K562 (cell line): ENCODE measurements at regions not wholly inside any gene's neighbourhood (a gene's known extent, or its start where the extent isn't known, plus 50 kb on each side); places are given as distances from the start of the nearest gene placed in this dataset.

ENCODE experiments used
- ARID1B ChIP-seq: fragments of 450-650 bp; IDR thresholded peaks from 2 replicates; pipeline ENCODE4 v1.6.1; 2016; ENCODE audit warnings: antibody characterized with exemption, mild to moderate bottlenecking, inconsistent platforms
- FOSL1 ChIP-seq: fragments of 200-800 bp; sonication (Bioruptor generic); conservative IDR thresholded peaks from 2 replicates; pipeline ENCODE4 v1.6.1; 2016; ENCODE audit warnings: missing genetic modification characterization, missing compliant biosample characterization
- GTF2F1 ChIP-seq: IDR thresholded peaks from 2 replicates; pipeline ENCODE4 v1.6.1; 2011; ENCODE audit warnings: low read depth, low read length, improper control_type of control experiment
- MAFF ChIP-seq: IDR thresholded peaks from 2 replicates; pipeline ENCODE4 v1.6.1; 2012; ENCODE audit warnings: low read length, improper control_type of control experiment
- NCOR1 ChIP-seq: fragments of 450-650 bp; IDR thresholded peaks from 2 replicates; pipeline ENCODE4 v1.6.1; 2016; ENCODE audit warnings: mild to moderate bottlenecking, moderate library complexity
- OTX1 ChIP-seq: fragments of 450-650 bp; formaldehyde crosslinking; IDR thresholded peaks from 2 replicates; pipeline ENCODE4 v1.4.0; 2022; ENCODE audit warnings: mild to moderate bottlenecking
- PBX2 ChIP-seq, 2 experiments: IDR thresholded peaks in 1 of 2; conservative IDR thresholded peaks in 1 of 2; 2 replicates each; pipeline ENCODE4 v1.6.1; 2016; ENCODE audit warnings: low read depth in 2 of 2, mild to moderate bottlenecking in 1 of 2, missing compliant biosample characterization in 1 of 2, missing genetic modification characterization in 1 of 2, moderate library complexity in 1 of 2
- PURB ChIP-seq: sonication (generic); formaldehyde crosslinking; IDR thresholded peaks from 2 replicates; pipeline ENCODE4 v1.9.0; 2021; ENCODE audit warnings: low read depth, mild to moderate bottlenecking, missing genetic modification reagents
- RB1 ChIP-seq: fragments of 450-650 bp; IDR thresholded peaks from 2 replicates; pipeline ENCODE4 v1.6.1; 2017; ENCODE audit warnings: low read depth, mild to moderate bottlenecking
- SMAD2 ChIP-seq: fragments of 150-350 bp; IDR thresholded peaks from 2 replicates; pipeline ENCODE4 v1.6.1; 2014; ENCODE audit warnings: low read depth, mild to moderate bottlenecking, low read length
- SMARCA4 ChIP-seq: fragments of 450-650 bp; IDR thresholded peaks from 2 replicates; pipeline ENCODE4 v1.6.1; 2016
- SNRNP70 ChIP-seq: fragments of 200-400 bp; formaldehyde crosslinking; optimal IDR thresholded peaks from 2 replicates; pipeline ENCODE3; 2017; ENCODE audit warnings: low read depth, low read length
- XRCC4 ChIP-seq: IDR thresholded peaks from one replicate; pipeline ENCODE4 v1.6.1; 2011; ENCODE audit not compliant: insufficient read depth, insufficient read length; ENCODE audit errors: extremely low read depth
- ZBTB40 ChIP-seq, 2 experiments: fragments of 450-650 bp in 1 of 2; sonication (generic) in 1 of 2; formaldehyde crosslinking in 1 of 2; IDR thresholded peaks; 2 replicates each; pipeline versions ENCODE4 v1.7.1 to v1.9.0; 2016 to 2022; ENCODE audit warnings: inconsistent platforms in 1 of 2, mild to moderate bottlenecking in 1 of 2, missing genetic modification reagents in 1 of 2
- ZEB2 ChIP-seq: fragments of 450-650 bp; IDR thresholded peaks from 2 replicates; pipeline ENCODE4 v1.6.1; 2016
- ZNF408 ChIP-seq: fragments of 250-450 bp; sonication (Bioruptor Pico); IDR thresholded peaks from 2 replicates; pipeline ENCODE4 v1.4.0; 2020; ENCODE audit warnings: low read depth, mild to moderate bottlenecking, moderate library complexity
- ZNF699 ChIP-seq: fragments of 250-450 bp; sonication (Bioruptor Pico); IDR thresholded peaks from 2 replicates; pipeline ENCODE4 v1.8.0; 2021; ENCODE audit warnings: mild to moderate bottlenecking, moderate library complexity; ENCODE audit not compliant: insufficient replicate concordance
- ZNF780A ChIP-seq: fragments of 250-450 bp; sonication (Bioruptor Pico); IDR thresholded peaks from 2 replicates; pipeline ENCODE4 v1.5.0; 2021; ENCODE audit warnings: mild to moderate bottlenecking

- TF ChIP-seq ZBTB40 (IDR thresholded peaks at IDR 0.05) (no peak), ZBTB40 (CRISPR knock-in tag; IDR thresholded peaks at IDR 0.05) (no peak), XRCC4 (no peak), MAFF (no peak), ZNF699 (CRISPR knock-in tag) (no peak), ZNF780A (no peak), ZEB2 (0 out of 2 replicates have a peak, but pooled peaks have one; percentile 21), ARID1B (peak; percentile 78), ZNF408 (CRISPR knock-in tag) (no peak), SMAD2 (no peak), SMARCA4 (peak; percentile 52; the same call in 1 of the 2 replicates), FOSL1 (tag) (0 out of 2 replicates have a peak, but pooled peaks have one; percentile 20), RB1 (no peak), GTF2F1 (no peak), SNRNP70 (no peak), OTX1 (no peak), PBX2 (CRISPR knock-in tag; IDR thresholded peaks at IDR 0.05; ENCODE audit: low read depth) (no peak), PBX2 (tag; conservative IDR thresholded peaks at IDR 0.05; ENCODE audit: low read depth) (peak; percentile 91), NCOR1 (peak; percentile 40; the same call in 1 of the 2 replicates), PURB (CRISPR knock-in tag) (no peak)
Measured at GRCh38 chr5:109511980-109512734, 102.4 kb upstream of the PJA2 start (continued).
